ENCODE measurements at regions not wholly inside any gene's neighbourhood (a gene's known extent, or its start where the extent isn't known, plus 50 kb on each side); places are given as distances from the start of the nearest gene placed in this dataset.

GRCh38 chr14:87149583-87150354, 843.2 kb downstream of the GALC start:
- DNase-seq = no peak
- Histone ChIP-seq H3K27me3 (replicated peaks; ENCODE audit: control insufficient read depth, insufficient read depth, low read length, poor library complexity, severe bottlenecking) (no peaks in the 10 kb centered on the region), H3K9me3 (ENCODE audit: control insufficient read depth, low read length) (peaks cover 4% of the 10 kb centered on the region), H3K27ac (ENCODE audit: insufficient read depth, low read length, poor library complexity, severe bottlenecking) (no peak overlapping the region), H3K4me1 (ENCODE audit: control insufficient read depth, insufficient read depth, low read length, poor library complexity, severe bottlenecking) (no peaks in the 10 kb centered on the region), H3K36me3 (ENCODE audit: control insufficient read depth, insufficient read depth, low read length) (no peaks in the 10 kb centered on the region), H3K4me3 (ENCODE audit: insufficient read depth, low read depth, low read length, poor library complexity, severe bottlenecking) (no peak overlapping the region)

GRCh38 chr14:87148655-87149054, 844.3 kb downstream of the GALC start:
- no peak overlapping the region for H3K27ac ChIP-seq (ENCODE audit: insufficient read depth, low read length, poor library complexity, severe bottlenecking)
- no peaks in the 10 kb centered on the region for H3K4me1 ChIP-seq (ENCODE audit: control insufficient read depth, insufficient read depth, low read length, poor library complexity, severe bottlenecking)
- no peak for DNase-seq
- H3K9me3 ChIP-seq (ENCODE audit: control insufficient read depth, low read length) = peaks cover 4% of the 10 kb centered on the region
- H3K4me3 ChIP-seq (ENCODE audit: insufficient read depth, low read depth, low read length, poor library complexity, severe bottlenecking) = no peak overlapping the region
- H3K36me3 ChIP-seq (ENCODE audit: control insufficient read depth, insufficient read depth, low read length) = no peaks in the 10 kb centered on the region
- H3K27me3 ChIP-seq (replicated peaks; ENCODE audit: control insufficient read depth, insufficient read depth, low read length, poor library complexity, severe bottlenecking) = no peaks in the 10 kb centered on the region

DNA sequence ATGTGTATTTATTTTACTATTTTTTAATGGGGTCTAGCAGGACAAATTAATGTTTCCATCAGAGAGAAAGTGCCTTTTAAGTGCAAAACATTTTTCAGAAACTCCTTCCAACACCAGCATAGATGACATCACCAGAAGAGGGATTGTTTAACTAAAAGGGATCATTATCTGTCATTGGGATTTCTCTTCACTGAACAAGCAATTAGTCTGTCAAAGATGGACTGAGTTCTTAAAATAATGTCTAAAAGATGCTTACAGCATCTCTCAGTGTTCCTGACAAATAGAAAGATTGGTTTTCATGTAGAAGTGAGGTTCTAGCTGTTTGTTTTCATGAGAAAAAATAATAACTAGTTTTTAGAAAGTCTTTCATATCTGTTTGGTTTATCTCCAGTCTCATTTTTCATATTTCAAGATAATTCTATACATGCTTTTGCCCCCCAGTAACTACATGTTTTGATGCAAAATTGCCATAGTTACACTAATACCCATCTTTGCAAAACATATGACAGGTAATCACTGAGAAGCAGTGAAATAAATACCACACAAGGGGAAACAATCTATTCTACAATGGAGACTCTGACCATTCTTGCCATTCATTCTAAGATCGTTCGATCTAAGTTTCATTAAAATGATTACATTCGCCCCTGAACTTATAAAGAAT, 850.3 kb downstream of the GALC start:
- no peaks in the 10 kb centered on the region for H3K4me1 ChIP-seq (ENCODE audit: control insufficient read depth, insufficient read depth, low read length, poor library complexity, severe bottlenecking)
- no peak for DNase-seq
- H3K9me3 ChIP-seq (ENCODE audit: control insufficient read depth, low read length) = no peaks in the 10 kb centered on the region
- no peak overlapping the region for H3K4me3 ChIP-seq (ENCODE audit: insufficient read depth, low read depth, low read length, poor library complexity, severe bottlenecking)
- no peak overlapping the region for H3K27ac ChIP-seq (ENCODE audit: insufficient read depth, low read length, poor library complexity, severe bottlenecking)
- H3K27me3 ChIP-seq (replicated peaks; ENCODE audit: control insufficient read depth, insufficient read depth, low read length, poor library complexity, severe bottlenecking) = no peaks in the 10 kb centered on the region
- no peaks in the 10 kb centered on the region for H3K36me3 ChIP-seq (ENCODE audit: control insufficient read depth, insufficient read depth, low read length)

- H3K36me3 ChIP-seq (ENCODE audit: control insufficient read depth, insufficient read depth, low read length) = no peaks in the 10 kb centered on the region
- H3K4me1 ChIP-seq (ENCODE audit: control insufficient read depth, insufficient read depth, low read length, poor library complexity, severe bottlenecking) = no peaks in the 10 kb centered on the region
- H3K27me3 ChIP-seq (replicated peaks; ENCODE audit: control insufficient read depth, insufficient read depth, low read length, poor library complexity, severe bottlenecking) = no peaks in the 10 kb centered on the region
- no peak overlapping the region for H3K27ac ChIP-seq (ENCODE audit: insufficient read depth, low read length, poor library complexity, severe bottlenecking)
- H3K4me3 ChIP-seq (ENCODE audit: insufficient read depth, low read depth, low read length, poor library complexity, severe bottlenecking) = no peak overlapping the region
- DNase-seq = no peak
- no peaks in the 10 kb centered on the region for H3K9me3 ChIP-seq (ENCODE audit: control insufficient read depth, low read length)
Measured at GRCh38 chr14:87141801-87142200, 851.2 kb downstream of the GALC start.

DNA sequence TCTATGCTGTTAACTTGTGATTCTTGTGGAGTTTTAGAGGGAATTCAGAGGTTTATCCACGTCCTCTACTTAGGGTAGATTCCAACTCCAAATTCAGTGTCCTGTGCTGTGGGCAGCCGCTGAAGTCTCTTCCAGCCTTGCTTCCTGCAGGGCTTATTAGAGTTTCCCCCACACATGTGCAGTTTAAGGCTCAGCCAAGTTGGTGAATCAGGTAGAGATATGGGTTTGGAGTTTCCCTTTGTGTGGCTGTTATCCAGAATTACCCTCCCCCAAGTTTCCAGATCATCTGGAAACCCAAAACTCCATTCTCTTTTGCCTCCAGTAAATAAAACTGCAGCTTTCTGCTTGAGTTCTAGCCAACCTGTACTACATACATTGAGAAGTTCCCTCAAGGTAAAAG, 853.7 kb downstream of the GALC start:
- no peak overlapping the region for H3K27ac ChIP-seq (ENCODE audit: insufficient read depth, low read length, poor library complexity, severe bottlenecking)
- H3K4me1 ChIP-seq (ENCODE audit: control insufficient read depth, insufficient read depth, low read length, poor library complexity, severe bottlenecking) = no peaks in the 10 kb centered on the region
- DNase-seq = no peak
- H3K4me3 ChIP-seq (ENCODE audit: insufficient read depth, low read depth, low read length, poor library complexity, severe bottlenecking) = no peak overlapping the region
- no peaks in the 10 kb centered on the region for H3K36me3 ChIP-seq (ENCODE audit: control insufficient read depth, insufficient read depth, low read length)
- H3K9me3 ChIP-seq (ENCODE audit: control insufficient read depth, low read length) = no peaks in the 10 kb centered on the region
- H3K27me3 ChIP-seq (replicated peaks; ENCODE audit: control insufficient read depth, insufficient read depth, low read length, poor library complexity, severe bottlenecking) = no peaks in the 10 kb centered on the region

- DNase-seq = no peak
- no peaks in the 10 kb centered on the region for H3K27me3 ChIP-seq (replicated peaks; ENCODE audit: control insufficient read depth, insufficient read depth, low read length, poor library complexity, severe bottlenecking)
- H3K4me3 ChIP-seq (ENCODE audit: insufficient read depth, low read depth, low read length, poor library complexity, severe bottlenecking) = no peak overlapping the region
- H3K9me3 ChIP-seq (ENCODE audit: control insufficient read depth, low read length) = no peaks in the 10 kb centered on the region
- no peak overlapping the region for H3K27ac ChIP-seq (ENCODE audit: insufficient read depth, low read length, poor library complexity, severe bottlenecking)
- H3K4me1 ChIP-seq (ENCODE audit: control insufficient read depth, insufficient read depth, low read length, poor library complexity, severe bottlenecking) = no peaks in the 10 kb centered on the region
- no peaks in the 10 kb centered on the region for H3K36me3 ChIP-seq (ENCODE audit: control insufficient read depth, insufficient read depth, low read length)
Measured at GRCh38 chr14:87133073-87133801, 859.7 kb downstream of the GALC start.

- Histone ChIP-seq H3K4me3 (ENCODE audit: insufficient read depth, low read depth, low read length, poor library complexity, severe bottlenecking) (no peak overlapping the region), H3K27me3 (replicated peaks; ENCODE audit: control insufficient read depth, insufficient read depth, low read length, poor library complexity, severe bottlenecking) (no peaks in the 10 kb centered on the region), H3K4me1 (ENCODE audit: control insufficient read depth, insufficient read depth, low read length, poor library complexity, severe bottlenecking) (no peaks in the 10 kb centered on the region), H3K36me3 (ENCODE audit: control insufficient read depth, insufficient read depth, low read length) (no peaks in the 10 kb centered on the region), H3K27ac (ENCODE audit: insufficient read depth, low read length, poor library complexity, severe bottlenecking) (no peak overlapping the region), H3K9me3 (ENCODE audit: control insufficient read depth, low read length) (no peaks in the 10 kb centered on the region)
- DNase-seq = no peak
Measured at GRCh38 chr14:87131879-87132278, 861.1 kb downstream of the GALC start.

DNA sequence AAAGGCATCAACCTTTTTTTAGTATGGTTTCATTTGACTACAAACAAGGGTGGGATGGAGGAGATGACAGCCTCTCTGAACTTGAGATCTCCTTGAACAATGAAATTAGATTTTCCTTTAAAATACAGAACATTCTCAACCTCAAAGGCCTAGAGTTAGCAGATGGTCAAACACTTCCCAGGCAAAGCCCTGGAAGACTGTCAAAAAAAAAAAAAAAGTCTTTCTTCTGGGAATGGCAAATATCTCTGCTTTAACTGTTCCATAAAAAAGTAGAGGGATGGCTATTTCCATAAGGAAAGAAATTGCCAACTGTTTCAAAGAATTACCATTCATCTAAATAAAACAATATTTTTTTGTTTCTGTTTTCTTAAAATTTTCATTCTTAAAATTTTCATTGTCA, 870.8 kb downstream of the GALC start:
- no peak for DNase-seq
- H3K4me1 ChIP-seq (ENCODE audit: control insufficient read depth, insufficient read depth, low read length, poor library complexity, severe bottlenecking) = no peaks in the 10 kb centered on the region
- H3K36me3 ChIP-seq (ENCODE audit: control insufficient read depth, insufficient read depth, low read length) = no peaks in the 10 kb centered on the region
- no peaks in the 10 kb centered on the region for H3K9me3 ChIP-seq (ENCODE audit: control insufficient read depth, low read length)
- H3K27ac ChIP-seq (ENCODE audit: insufficient read depth, low read length, poor library complexity, severe bottlenecking) = no peak overlapping the region
- H3K27me3 ChIP-seq (replicated peaks; ENCODE audit: control insufficient read depth, insufficient read depth, low read length, poor library complexity, severe bottlenecking) = no peaks in the 10 kb centered on the region
- H3K4me3 ChIP-seq (ENCODE audit: insufficient read depth, low read depth, low read length, poor library complexity, severe bottlenecking) = no peak overlapping the region

GRCh38 chr14:87121716-87122115, 871.3 kb downstream of the GALC start:
- H3K4me1 ChIP-seq (ENCODE audit: control insufficient read depth, insufficient read depth, low read length, poor library complexity, severe bottlenecking) = no peaks in the 10 kb centered on the region
- no peak for DNase-seq
- no peaks in the 10 kb centered on the region for H3K27me3 ChIP-seq (replicated peaks; ENCODE audit: control insufficient read depth, insufficient read depth, low read length, poor library complexity, severe bottlenecking)
- H3K27ac ChIP-seq (ENCODE audit: insufficient read depth, low read length, poor library complexity, severe bottlenecking) = no peak overlapping the region
- H3K36me3 ChIP-seq (ENCODE audit: control insufficient read depth, insufficient read depth, low read length) = no peaks in the 10 kb centered on the region
- H3K4me3 ChIP-seq (ENCODE audit: insufficient read depth, low read depth, low read length, poor library complexity, severe bottlenecking) = no peak overlapping the region
- no peaks in the 10 kb centered on the region for H3K9me3 ChIP-seq (ENCODE audit: control insufficient read depth, low read length)

GRCh38 chr14:87115234-87115633, 877.7 kb downstream of the GALC start:
- Histone ChIP-seq H3K4me3 (ENCODE audit: insufficient read depth, low read depth, low read length, poor library complexity, severe bottlenecking) (no peak overlapping the region), H3K27ac (ENCODE audit: insufficient read depth, low read length, poor library complexity, severe bottlenecking) (no peak overlapping the region), H3K4me1 (ENCODE audit: control insufficient read depth, insufficient read depth, low read length, poor library complexity, severe bottlenecking) (no peaks in the 10 kb centered on the region), H3K27me3 (replicated peaks; ENCODE audit: control insufficient read depth, insufficient read depth, low read length, poor library complexity, severe bottlenecking) (no peaks in the 10 kb centered on the region), H3K36me3 (ENCODE audit: control insufficient read depth, insufficient read depth, low read length) (no peaks in the 10 kb centered on the region), H3K9me3 (ENCODE audit: control insufficient read depth, low read length) (no peaks in the 10 kb centered on the region)
- DNase-seq = no peak
